Lower leg skin (tissue), 3 donors: ENCODE measurements at regions not wholly inside any gene's neighbourhood (a gene's known extent, or its start where the extent isn't known, plus 50 kb on each side); places are given as distances from the start of the nearest gene placed in this dataset.

Experiments used
- CTCF ChIP-seq, 3 donors: fragments of 450-650 bp; IDR thresholded peaks; one replicate each; pipeline ENCODE4 v1.5.1; 2016; ENCODE audit warnings: antibody characterized with exemption in 3 of 3, mild to moderate bottlenecking in 3 of 3, moderate library complexity in 2 of 3
- POLR2A ChIP-seq, 2 donors: fragments of 450-650 bp; IDR thresholded peaks; one replicate each; pipeline ENCODE4 v1.6.1; 2016 to 2017; ENCODE audit warnings: antibody characterized with exemption in 2 of 2, mild to moderate bottlenecking in 1 of 2, moderate library complexity in 1 of 2

- TF ChIP-seq CTCF (IDR thresholded peaks at IDR 0.05) (no peak), POLR2A (IDR thresholded peaks at IDR 0.05) (no peak)
Measured at GRCh38 chr21:26674323-26674722, 101.2 kb upstream of the CYYR1 start.
